ENCODE measurements at regions not wholly inside any gene's neighbourhood (a gene's known extent, or its start where the extent isn't known, plus 50 kb on each side); places are given as distances from the start of the nearest gene placed in this dataset.

DNA sequence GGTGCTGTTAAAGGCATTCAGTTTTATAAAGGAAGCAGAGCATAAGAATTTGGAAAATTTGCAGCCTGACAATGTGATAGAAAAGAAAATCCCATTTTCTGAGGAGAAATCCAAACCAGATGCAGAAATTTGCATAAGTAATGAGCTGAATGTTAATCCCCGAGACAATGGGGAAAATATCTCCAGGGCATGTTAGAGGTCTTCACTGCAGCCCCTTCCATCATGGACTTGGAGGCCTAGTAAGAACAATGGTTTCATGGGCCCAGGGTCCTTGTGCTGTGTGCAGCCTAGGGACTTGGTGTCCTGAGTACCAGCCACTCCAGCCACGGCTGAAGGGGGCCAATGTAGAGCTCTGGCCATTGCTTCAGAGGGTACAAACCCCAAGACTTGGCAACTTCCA lies 542.7 kb upstream of the NR3C2 start:
- DNase-seq: no peak
- Histone ChIP-seq H3K4me1 (no peaks in the 10 kb centered on the region), H3K4me3 (no peak overlapping the region), H3K27me3 (no peaks in the 10 kb centered on the region), H3K36me3 (no peaks in the 10 kb centered on the region), H3K27ac (no peak overlapping the region), H3K9me3 (no peaks in the 10 kb centered on the region)
- no peak for TF ChIP-seq CTCF (IDR thresholded peaks at IDR 0.05)
- no peak for TF ChIP-seq POLR2A (IDR thresholded peaks at IDR 0.05)

DNA sequence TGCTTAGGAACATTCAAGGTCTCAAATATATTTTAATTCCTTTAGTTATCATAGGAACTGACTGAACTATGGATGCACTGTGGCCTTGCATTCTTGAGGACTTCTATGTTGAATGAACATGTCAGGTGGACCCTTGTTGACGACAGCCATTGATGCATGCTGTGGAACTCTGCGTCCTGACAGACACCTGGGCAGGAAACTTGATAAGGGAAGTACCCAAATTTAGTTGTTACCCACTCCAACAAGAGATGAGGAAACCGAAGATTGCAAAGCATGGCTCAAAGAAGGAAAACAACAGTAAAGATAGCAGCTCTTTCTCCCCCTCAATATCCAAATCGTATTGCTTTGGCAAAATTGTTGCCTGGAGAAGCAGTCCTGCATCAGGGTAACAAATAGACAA lies 540.0 kb upstream of the NR3C2 start:
- Histone ChIP-seq H3K27ac (no peak overlapping the region), H3K36me3 (no peaks in the 10 kb centered on the region), H3K4me1 (no peaks in the 10 kb centered on the region), H3K27me3 (no peaks in the 10 kb centered on the region), H3K4me3 (no peak overlapping the region), H3K9me3 (no peaks in the 10 kb centered on the region)
- DNase-seq: peak in 2 of 3 donors; percentile 17 to 50
- TF ChIP-seq POLR2A (IDR thresholded peaks at IDR 0.05) (no peak), CTCF (IDR thresholded peaks at IDR 0.05) (no peak)

DNA sequence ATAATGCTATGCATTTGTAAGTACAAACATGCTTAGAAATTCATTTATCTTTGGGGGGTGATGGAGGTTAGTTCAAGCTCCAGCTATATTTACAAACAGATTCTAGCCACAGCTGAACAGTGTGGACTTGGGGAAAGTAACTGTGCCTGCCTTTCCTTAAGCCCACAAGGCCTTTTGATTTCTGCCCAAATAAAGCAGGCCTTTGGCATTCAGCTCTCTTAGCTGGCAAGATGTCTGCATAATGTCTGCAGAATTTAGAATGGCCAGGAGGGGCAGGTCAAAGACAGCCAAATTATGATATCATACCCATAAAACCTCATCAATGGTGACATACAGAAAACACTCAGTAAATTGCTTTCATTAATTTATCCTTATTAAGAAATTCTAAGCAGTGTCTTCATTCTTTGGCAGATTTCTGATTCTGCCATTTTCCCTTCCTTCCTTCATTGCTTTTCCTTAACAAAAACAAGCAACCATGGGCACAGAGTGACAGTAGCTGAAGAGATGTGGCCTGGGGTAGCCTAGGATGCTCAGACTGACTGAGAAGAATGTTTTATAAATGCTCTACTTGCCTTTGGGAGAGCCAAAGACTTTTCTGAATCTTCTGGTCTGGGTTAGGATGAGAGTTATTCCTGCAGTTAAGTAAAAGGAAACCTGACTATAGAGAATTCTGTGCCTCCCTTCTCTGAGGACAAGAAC lies 538.7 kb upstream of the NR3C2 start:
- no peak overlapping the region for H3K27ac ChIP-seq
- no peaks in the 10 kb centered on the region for H3K27me3 ChIP-seq
- TF ChIP-seq POLR2A (IDR thresholded peaks at IDR 0.05): no peak
- no peak for TF ChIP-seq CTCF (IDR thresholded peaks at IDR 0.05)
- no peak overlapping the region for H3K4me3 ChIP-seq
- DNase-seq: no peak
- H3K4me1 ChIP-seq: no peaks in the 10 kb centered on the region
- no peaks in the 10 kb centered on the region for H3K36me3 ChIP-seq
- H3K9me3 ChIP-seq: no peaks in the 10 kb centered on the region

DNA sequence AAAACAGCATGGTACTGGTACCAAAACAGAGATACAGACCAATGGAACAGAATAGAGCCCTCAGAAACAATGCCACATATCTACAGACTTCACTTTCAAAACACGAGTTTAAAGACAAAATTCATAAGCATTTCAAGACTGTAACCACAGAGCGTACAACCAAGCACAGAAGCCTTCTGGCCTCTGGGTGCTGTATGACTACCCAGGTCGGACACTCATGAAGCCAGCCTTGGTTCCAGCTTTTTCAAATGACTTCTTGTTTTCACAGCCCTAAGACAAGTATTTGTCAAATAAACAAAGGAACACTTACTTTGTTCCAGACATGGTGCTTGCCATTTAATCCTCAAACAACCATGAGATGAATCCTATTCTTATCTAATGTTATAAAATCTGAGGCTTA lies 536.1 kb upstream of the NR3C2 start:
- Histone ChIP-seq H3K4me3 (no peak overlapping the region), H3K9me3 (no peaks in the 10 kb centered on the region), H3K27ac (no peak overlapping the region), H3K27me3 (no peaks in the 10 kb centered on the region), H3K4me1 (no peaks in the 10 kb centered on the region), H3K36me3 (no peaks in the 10 kb centered on the region)
- no peak for DNase-seq
- TF ChIP-seq CTCF (IDR thresholded peaks at IDR 0.05) (no peak), POLR2A (IDR thresholded peaks at IDR 0.05) (no peak)

DNA sequence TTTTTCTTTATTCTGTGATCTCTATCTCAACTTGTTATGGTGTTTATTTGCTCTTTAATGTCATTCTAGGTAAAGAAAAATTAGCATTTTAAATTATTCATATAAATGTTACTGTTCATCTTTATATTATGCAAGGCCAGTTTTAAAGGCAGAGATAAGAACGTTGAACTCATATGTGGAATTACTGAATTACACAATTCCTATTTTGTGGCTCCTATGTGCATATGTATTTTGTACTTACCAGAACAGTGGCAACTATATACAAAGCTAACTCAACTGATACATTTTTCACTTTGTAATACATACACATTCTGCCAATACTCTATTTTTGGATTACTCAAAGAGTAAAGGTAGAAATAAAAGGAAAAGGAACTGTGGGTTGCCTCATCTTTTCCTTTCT lies 533.2 kb upstream of the NR3C2 start:
- no peak for DNase-seq
- Histone ChIP-seq H3K9me3 (no peaks in the 10 kb centered on the region), H3K4me3 (no peak overlapping the region), H3K27me3 (no peaks in the 10 kb centered on the region), H3K36me3 (no peaks in the 10 kb centered on the region), H3K27ac (no peak overlapping the region), H3K4me1 (no peaks in the 10 kb centered on the region)
- TF ChIP-seq POLR2A (IDR thresholded peaks at IDR 0.05) (no peak), CTCF (IDR thresholded peaks at IDR 0.05) (no peak)

- H3K27me3 ChIP-seq: no peaks in the 10 kb centered on the region
- no peaks in the 10 kb centered on the region for H3K4me1 ChIP-seq
- no peak for DNase-seq
- no peak overlapping the region for H3K4me3 ChIP-seq
- no peaks in the 10 kb centered on the region for H3K9me3 ChIP-seq
- no peaks in the 10 kb centered on the region for H3K36me3 ChIP-seq
- TF ChIP-seq CTCF (IDR thresholded peaks at IDR 0.05) (no peak), POLR2A (IDR thresholded peaks at IDR 0.05) (no peak)
- no peak overlapping the region for H3K27ac ChIP-seq
Measured at GRCh38 chr4:148965080-148965479, 522.9 kb upstream of the NR3C2 start.

Measured in Peyer's patch (tissue), 4 donors.